Activated T-cell treated with anti-CD3 and anti-CD28 coated beads, Interleukin-2, amount 50 U/mL, for 4 hours (primary cell): ENCODE measurements at regions not wholly inside any gene's neighbourhood (a gene's known extent, or its start where the extent isn't known, plus 50 kb on each side); places are given as distances from the start of the nearest gene placed in this dataset.
"Not testable (repeated sequence)": the region's sequence is repeated elsewhere in the genome, so short reads cannot be mapped to it uniquely, and the experiment has no call there.

Experiments
- ATAC-seq, 2 donors: fragments of 200-7000 bp; cut with Tn5 transposase; one replicate each; pipeline ENCODE4 v1.10.0; 2021
- DNase-seq: peaks from one replicate; pipeline ENCODE4 v3.0.0-alpha.2; 2020
- H3K27me3 Mint-ChIP-seq: one replicate; pipeline ENCODE4 v1.8.0; 2021; ENCODE audit warnings: low read depth, mixed read lengths
- H3K36me3 Mint-ChIP-seq: one replicate; pipeline ENCODE4 v1.8.0; 2022; ENCODE audit warnings: mixed read lengths; ENCODE audit not compliant: insufficient read depth
- H3K4me1 Mint-ChIP-seq: one replicate; pipeline ENCODE4 v1.8.0; 2021; ENCODE audit warnings: low read depth, mixed read lengths
- H3K4me3 Mint-ChIP-seq: one replicate; pipeline ENCODE4 v1.8.0; 2021; ENCODE audit warnings: mild to moderate bottlenecking, moderate library complexity, mixed read lengths
- H3K9me3 Mint-ChIP-seq: one replicate; pipeline ENCODE4 v1.8.0; 2021; ENCODE audit warnings: mixed read lengths

- Mint-ChIP-seq H3K4me1 (no peaks in the 10 kb centered on the region), H3K9me3 (no peaks in the 10 kb centered on the region), H3K36me3 (no peaks in the 10 kb centered on the region), H3K27me3 (no peaks in the 10 kb centered on the region), H3K4me3 (no peak overlapping the region)
- ATAC-seq (no peak), DNase-seq (no peak)
These were observed 161.0 kb downstream of the SKIDA1 start for GRCh38 chr10:21364196-21365114.

DNA sequence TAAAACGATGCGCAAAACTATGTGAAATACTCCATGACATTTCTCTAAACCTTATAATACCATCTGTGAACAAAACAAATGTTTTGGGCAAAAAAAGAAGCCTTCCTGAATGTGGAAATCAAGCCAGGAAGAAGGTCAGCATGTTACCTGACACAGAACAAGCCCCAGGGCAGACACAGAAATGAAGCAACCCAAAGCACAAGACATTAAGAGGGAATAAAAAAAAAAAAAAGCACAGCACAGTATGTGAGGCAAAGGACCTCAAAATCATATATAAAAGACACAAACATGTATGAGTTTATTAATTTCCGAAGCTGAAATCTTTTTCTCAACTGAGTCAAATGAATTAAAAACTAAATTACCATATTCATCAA, 161.8 kb downstream of the SKIDA1 start:
- Mint-ChIP-seq H3K27me3 (no peaks in the 10 kb centered on the region), H3K36me3 (no peaks in the 10 kb centered on the region)

GRCh38 chr10:21363092-21363730, 162.3 kb downstream of the SKIDA1 start:
- no peak for ATAC-seq
- no peak overlapping the region for H3K4me3 Mint-ChIP-seq
- H3K36me3 Mint-ChIP-seq, result no peaks in the 10 kb centered on the region
- DNase-seq, result no peak
- no peaks in the 10 kb centered on the region for H3K4me1 Mint-ChIP-seq
- no peaks in the 10 kb centered on the region for H3K27me3 Mint-ChIP-seq
- no peaks in the 10 kb centered on the region for H3K9me3 Mint-ChIP-seq

More for the DNA sequence above, 161.8 kb downstream of the SKIDA1 start:
- H3K9me3 Mint-ChIP-seq, result no peaks in the 10 kb centered on the region
- DNase-seq, result no peak
- H3K4me1 Mint-ChIP-seq, result no peaks in the 10 kb centered on the region
- no peak overlapping the region for H3K4me3 Mint-ChIP-seq
- no peak for ATAC-seq

- H3K36me3 Mint-ChIP-seq, result no peaks in the 10 kb centered on the region
- no peaks in the 10 kb centered on the region for H3K27me3 Mint-ChIP-seq
- H3K9me3 Mint-ChIP-seq, result no peaks in the 10 kb centered on the region
- ATAC-seq, result no peak
- H3K4me1 Mint-ChIP-seq, result no peaks in the 10 kb centered on the region
- DNase-seq, result no peak
- no peak overlapping the region for H3K4me3 Mint-ChIP-seq
These were observed 166.3 kb downstream of the SKIDA1 start for GRCh38 chr10:21359202-21359601.

- H3K4me3 Mint-ChIP-seq, result no peak overlapping the region
- H3K9me3 Mint-ChIP-seq, result no peaks in the 10 kb centered on the region
- no peaks in the 10 kb centered on the region for H3K27me3 Mint-ChIP-seq
These were observed 169.9 kb downstream of the SKIDA1 start for GRCh38 chr10:21355591-21356011.

GRCh38 chr10:21352886-21353285, 172.6 kb downstream of the SKIDA1 start:
- no peaks in the 10 kb centered on the region for H3K36me3 Mint-ChIP-seq
- peaks cover 3% of the 10 kb centered on the region for H3K27me3 Mint-ChIP-seq
- DNase-seq (no peak), ATAC-seq (no peak)
- H3K9me3 Mint-ChIP-seq, result no peaks in the 10 kb centered on the region
- no peaks in the 10 kb centered on the region for H3K4me1 Mint-ChIP-seq
- H3K4me3 Mint-ChIP-seq, result no peak overlapping the region

More at GRCh38 chr10:21355591-21356011, 169.9 kb downstream of the SKIDA1 start:
- Mint-ChIP-seq H3K4me1 (no peaks in the 10 kb centered on the region), H3K36me3 (no peaks in the 10 kb centered on the region)
- ATAC-seq (no peak), DNase-seq (no peak)

GRCh38 chr10:21351594-21351993, 173.9 kb downstream of the SKIDA1 start:
- ATAC-seq, H3K4me1 Mint-ChIP-seq, H3K9me3 Mint-ChIP-seq, H3K4me3 Mint-ChIP-seq, DNase-seq, H3K36me3 Mint-ChIP-seq, H3K27me3 Mint-ChIP-seq: not testable (repeated sequence)

GRCh38 chr10:21349912-21350286, 175.6 kb downstream of the SKIDA1 start:
- DNase-seq, result no peak

DNA sequence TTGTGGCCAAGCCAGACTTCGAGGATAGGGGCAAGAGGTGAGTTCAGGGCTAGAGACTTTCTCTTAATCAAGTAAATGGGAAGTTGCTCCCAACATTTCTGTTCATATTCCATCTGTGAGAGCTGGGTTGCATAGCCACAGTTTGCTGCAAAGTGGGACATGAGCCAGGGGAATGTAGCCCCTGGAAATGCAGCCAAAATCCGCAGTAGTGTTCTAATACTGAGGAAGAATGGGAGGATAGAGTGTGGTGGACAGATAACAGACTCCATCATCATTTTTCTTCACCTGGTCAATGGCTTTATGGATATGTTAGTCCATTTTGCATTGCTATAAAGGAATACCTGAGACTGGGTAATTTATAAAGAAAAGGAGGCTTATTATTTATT, 177.7 kb downstream of the SKIDA1 start:
- peaks cover 3% of the 10 kb centered on the region for H3K27me3 Mint-ChIP-seq
- H3K36me3 Mint-ChIP-seq, result no peaks in the 10 kb centered on the region
- H3K4me3 Mint-ChIP-seq, result no peak overlapping the region
- H3K4me1 Mint-ChIP-seq, result no peaks in the 10 kb centered on the region
- DNase-seq (no peak), ATAC-seq (no peak)
- no peaks in the 10 kb centered on the region for H3K9me3 Mint-ChIP-seq

More at GRCh38 chr10:21349912-21350286, 175.6 kb downstream of the SKIDA1 start:
- no peak overlapping the region for H3K4me3 Mint-ChIP-seq
- no peaks in the 10 kb centered on the region for H3K4me1 Mint-ChIP-seq
- peaks cover 3% of the 10 kb centered on the region for H3K27me3 Mint-ChIP-seq
- H3K9me3 Mint-ChIP-seq, result no peaks in the 10 kb centered on the region
- ATAC-seq, result no peak
- H3K36me3 Mint-ChIP-seq, result no peaks in the 10 kb centered on the region

DNA sequence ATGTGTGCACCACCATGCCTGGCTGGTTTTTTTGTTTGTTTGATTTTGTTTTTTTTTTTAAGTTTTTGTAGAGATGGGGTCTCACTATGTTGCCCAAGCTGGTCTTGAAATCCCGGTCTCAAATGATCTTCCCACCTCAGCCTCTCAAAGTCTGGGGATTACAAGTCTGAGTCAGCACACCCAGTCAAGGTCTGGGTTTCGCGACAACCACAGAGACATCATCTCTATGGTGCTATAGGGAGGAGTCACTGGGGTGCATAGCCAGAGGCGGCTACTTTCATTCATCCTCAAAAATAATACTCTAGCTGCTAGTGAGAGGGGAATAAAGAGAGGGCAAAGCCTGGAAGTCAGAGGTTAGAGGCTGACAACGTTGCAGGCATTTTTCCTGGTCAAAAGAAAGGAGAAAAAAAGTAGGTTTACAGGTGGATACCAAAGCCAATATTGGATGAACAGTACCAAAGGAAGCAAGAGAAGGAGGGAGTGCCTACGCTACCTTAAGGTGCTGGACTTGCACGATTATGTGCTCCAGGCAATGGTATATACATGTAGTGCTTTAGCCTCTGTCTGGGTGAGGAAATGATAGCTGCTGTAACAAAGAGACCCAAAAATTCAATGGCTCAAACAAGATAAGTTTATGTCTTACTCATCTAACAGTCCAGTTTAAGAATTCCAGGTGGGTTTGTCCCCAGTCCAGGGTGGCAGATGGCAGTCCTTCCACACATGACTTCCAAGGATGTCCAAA, 178.3 kb downstream of the SKIDA1 start:
- no peaks in the 10 kb centered on the region for H3K36me3 Mint-ChIP-seq
- peaks cover 3% of the 10 kb centered on the region for H3K27me3 Mint-ChIP-seq
- no peak for DNase-seq
- no peak for ATAC-seq
- H3K4me1 Mint-ChIP-seq, result no peaks in the 10 kb centered on the region
- no peaks in the 10 kb centered on the region for H3K9me3 Mint-ChIP-seq
- no peak overlapping the region for H3K4me3 Mint-ChIP-seq

DNA sequence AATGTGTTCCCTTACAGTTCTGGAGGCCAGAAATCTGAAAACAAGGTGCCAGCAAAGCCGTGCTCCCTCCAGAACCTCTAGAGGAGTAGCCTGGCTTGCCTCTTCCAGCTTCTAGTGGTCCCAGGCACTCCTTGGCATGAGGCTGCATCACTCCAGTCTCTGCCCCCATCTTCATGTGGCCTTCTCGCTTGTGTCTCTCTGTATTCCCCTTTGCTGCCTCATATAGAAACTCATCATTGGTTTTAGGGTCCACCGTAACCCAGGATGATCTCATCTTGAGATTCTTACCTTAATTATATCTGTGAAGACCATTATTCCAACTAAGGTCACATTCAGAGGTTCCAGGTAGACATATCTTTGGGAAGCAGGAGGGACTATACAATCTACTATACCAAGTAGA, 182.4 kb downstream of the SKIDA1 start:
- no peak for DNase-seq
- no peaks in the 10 kb centered on the region for H3K9me3 Mint-ChIP-seq
- peaks cover 6% of the 10 kb centered on the region for H3K27me3 Mint-ChIP-seq
- H3K36me3 Mint-ChIP-seq, result no peaks in the 10 kb centered on the region
- H3K4me3 Mint-ChIP-seq, result no peak overlapping the region
- ATAC-seq, result no peak
- no peaks in the 10 kb centered on the region for H3K4me1 Mint-ChIP-seq

GRCh38 chr10:21342499-21342898, 183.0 kb downstream of the SKIDA1 start:
- not testable (repeated sequence) for H3K4me1 Mint-ChIP-seq, ATAC-seq, H3K4me3 Mint-ChIP-seq, H3K9me3 Mint-ChIP-seq, DNase-seq, H3K27me3 Mint-ChIP-seq, H3K36me3 Mint-ChIP-seq

GRCh38 chr10:21340331-21340730, 185.2 kb downstream of the SKIDA1 start:
- H3K4me3 Mint-ChIP-seq, result no peak overlapping the region
- no peaks in the 10 kb centered on the region for H3K36me3 Mint-ChIP-seq
- no peaks in the 10 kb centered on the region for H3K4me1 Mint-ChIP-seq

DNA sequence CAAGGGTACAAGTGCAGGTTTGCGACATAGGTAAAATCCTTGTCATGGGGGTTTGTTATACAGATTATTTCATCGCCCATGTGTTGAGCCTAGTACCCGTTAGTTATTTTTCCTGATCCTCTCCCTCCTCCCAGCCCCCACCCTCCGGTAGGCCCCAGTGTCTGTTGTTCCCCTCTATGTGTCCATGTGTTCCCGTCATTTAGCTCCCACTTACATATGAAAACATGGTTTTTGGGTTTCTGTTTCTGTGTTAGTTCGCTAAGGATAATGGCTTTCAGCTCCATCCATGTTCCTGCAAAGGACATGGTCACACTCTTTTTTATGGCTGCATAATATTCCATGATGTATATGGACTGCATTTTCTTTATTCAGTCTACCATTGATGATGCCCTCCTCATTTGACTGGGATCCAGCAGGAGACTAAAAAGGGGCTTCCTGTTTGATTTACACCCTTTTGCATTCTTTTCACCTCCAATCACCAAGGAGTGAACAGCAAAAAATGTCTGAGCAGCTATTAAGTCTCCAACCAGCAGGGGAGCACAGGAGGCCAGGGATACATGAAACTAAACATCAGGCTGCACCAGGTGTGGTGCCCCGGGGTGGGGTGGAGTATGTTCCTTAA, 188.2 kb downstream of the SKIDA1 start:
- Mint-ChIP-seq H3K27me3 (peaks cover 6% of the 10 kb centered on the region), H3K4me3 (no peak overlapping the region)

More at GRCh38 chr10:21340331-21340730, 185.2 kb downstream of the SKIDA1 start:
- DNase-seq, result no peak
- Mint-ChIP-seq H3K9me3 (no peaks in the 10 kb centered on the region), H3K27me3 (peaks cover 6% of the 10 kb centered on the region)
- ATAC-seq, result no peak

More for the DNA sequence above, 188.2 kb downstream of the SKIDA1 start:
- ATAC-seq (no peak), DNase-seq (no peak)
- Mint-ChIP-seq H3K4me1 (no peaks in the 10 kb centered on the region), H3K9me3 (no peaks in the 10 kb centered on the region), H3K36me3 (no peaks in the 10 kb centered on the region)
